SK-N-SH (cell line): ENCODE measurements at regions not wholly inside any gene's neighbourhood (a gene's known extent, or its start where the extent isn't known, plus 50 kb on each side); places are given as distances from the start of the nearest gene placed in this dataset.

Source experiments
- CTCF ChIA-PET: fragments of 300-600, 350-600 bp; formaldehyde crosslinking; extraction: SDS; loops from one replicate; lab custom pipeline; 2021; lab: Yijun Ruan, JAX
- POLR2A ChIA-PET: fragments of 350-600 bp; sonication (Branson Sonifier 250); formaldehyde crosslinking; extraction: SDS; loops from one replicate; lab custom pipeline; 2020; ENCODE audit warnings: antibody characterized with exemption, inconsistent platforms; lab: Yijun Ruan, JAX
- DNase-seq: peaks from one replicate; pipeline ENCODE4 v3.0.0; 2012
- H2AFZ ChIP-seq: fragments of 200-600 bp; sonication (generic); 2 replicates; pipeline ENCODE4 v1.8.1; 2016; ENCODE audit warnings: antibody characterized with exemption, mild to moderate bottlenecking, low read depth
- H3F3A ChIP-seq: fragments of 200-600 bp; sonication (generic); replicated peaks from 2 replicates; pipeline ENCODE3; 2016; ENCODE audit warnings: antibody characterized with exemption, mild to moderate bottlenecking; ENCODE audit not compliant: insufficient read depth
- H3K27ac ChIP-seq, 2 experiments: fragments of 200-500 bp in 1 of 2; fragments of 200-600 bp in 1 of 2; sonication (Bioruptor generic) in 1 of 2; sonication (generic), shearing (Covaris generic) in 1 of 2; 2 replicates each; pipeline versions ENCODE4 v1.5.1 to v1.6.1; 2014 to 2016; ENCODE audit warnings: low read depth in 2 of 2, inconsistent platforms in 1 of 2, low read length in 1 of 2, mild to moderate bottlenecking in 1 of 2, mixed read lengths in 1 of 2
- H3K27me3 ChIP-seq: fragments of 200-600 bp; sonication (generic), shearing (Covaris generic); 2 replicates; pipeline ENCODE4 v1.6.1; 2016; ENCODE audit warnings: mixed run types; ENCODE audit not compliant: insufficient read depth
- H3K36me3 ChIP-seq, 2 experiments: fragments of 200-500 bp in 1 of 2; fragments of 200-600 bp in 1 of 2; sonication (Bioruptor generic) in 1 of 2; sonication (generic) in 1 of 2; replicated peaks in 1 of 2; 2 replicates each; pipeline versions ENCODE3 to v1.5.1; 2014 to 2016; ENCODE audit warnings: low read length in 1 of 2, mild to moderate bottlenecking in 1 of 2; ENCODE audit not compliant: insufficient read depth in 2 of 2, control insufficient read depth in 1 of 2
- H3K4me1 ChIP-seq, 2 experiments: fragments of 200-500 bp in 1 of 2; fragments of 200-600 bp in 1 of 2; sonication (Bioruptor generic) in 1 of 2; sonication (generic), shearing (Covaris generic) in 1 of 2; 2 replicates each; pipeline versions ENCODE4 v1.5.1 to v1.6.1; 2014 to 2016; ENCODE audit warnings: low read depth in 1 of 2, low read length in 1 of 2, mixed run types in 1 of 2; ENCODE audit not compliant: insufficient read depth in 2 of 2, control insufficient read depth in 1 of 2
- H3K4me2 ChIP-seq: fragments of 200-600 bp; sonication (generic), shearing (Covaris generic); 2 replicates; pipeline ENCODE4 v1.6.1; 2017; ENCODE audit warnings: mixed run types
- H3K4me3 ChIP-seq, 2 experiments: fragments of 200-500 bp in 1 of 2; fragments of 200-600 bp in 1 of 2; sonication (Bioruptor generic) in 1 of 2; sonication (generic), shearing (Covaris generic) in 1 of 2; 2 replicates each; pipeline versions ENCODE4 v1.5.1 to v1.8.1; 2014 to 2016; ENCODE audit warnings: low read depth in 2 of 2, inconsistent platforms in 1 of 2, low read length in 1 of 2, mild to moderate bottlenecking in 1 of 2, mixed read lengths in 1 of 2, moderate library complexity in 1 of 2
- H3K79me2 ChIP-seq: fragments of 200-600 bp; sonication (generic); 2 replicates; pipeline ENCODE4 v1.8.1; 2017; ENCODE audit warnings: mild to moderate bottlenecking; ENCODE audit not compliant: insufficient read depth
- H3K9ac ChIP-seq: fragments of 200-600 bp; sonication (generic); 2 replicates; pipeline ENCODE4 v1.6.1; 2017; ENCODE audit warnings: mixed run types
- H3K9me2 ChIP-seq: fragments of 200-600 bp; sonication (generic); 2 replicates; pipeline ENCODE4 v1.6.1; 2017; ENCODE audit warnings: mixed run types
- H3K9me3 ChIP-seq: fragments of 200-600 bp; sonication (generic); 2 replicates; pipeline ENCODE4 v1.6.1; 2017; ENCODE audit warnings: mixed run types, mild to moderate bottlenecking, moderate library complexity
- H4K20me1 ChIP-seq: fragments of 200-600 bp; sonication (generic); 2 replicates; pipeline ENCODE4 v1.6.1; 2017; ENCODE audit warnings: mild to moderate bottlenecking, mixed run types; ENCODE audit not compliant: insufficient read depth
- EP300 ChIP-seq, 2 experiments: IDR thresholded peaks; 2 replicates each; pipeline versions ENCODE4 v1.4.0 to v1.6.1; 2012; ENCODE audit warnings: borderline replicate concordance in 1 of 2, low read depth in 1 of 2, low read length in 1 of 2
- EZH2phosphoT487 ChIP-seq: fragments of 200-600 bp; sonication (generic); IDR thresholded peaks from 2 replicates; pipeline ENCODE4 v1.6.1; 2017; ENCODE audit warnings: low read depth, mixed run types, mild to moderate bottlenecking, antibody characterized with exemption, moderate library complexity, borderline replicate concordance
- GABPA ChIP-seq: IDR thresholded peaks from 2 replicates; pipeline ENCODE4 v1.4.0; 2012; ENCODE audit warnings: low read depth, mild to moderate bottlenecking
- MXI1 ChIP-seq: IDR thresholded peaks from 2 replicates; pipeline ENCODE4 v1.6.1; 2012; ENCODE audit warnings: mild to moderate bottlenecking, low read depth, low read length, improper control_type of control experiment
- NFIC ChIP-seq: IDR thresholded peaks from 2 replicates; pipeline ENCODE4 v1.4.0; 2012; ENCODE audit warnings: borderline replicate concordance
- POLR2AphosphoS5 ChIP-seq: IDR thresholded peaks from 2 replicates; pipeline ENCODE4 v1.6.1; 2012; ENCODE audit warnings: low read depth, low read length
- REST ChIP-seq: IDR thresholded peaks from 2 replicates; pipeline ENCODE4 v1.6.1; 2012; ENCODE audit warnings: mild to moderate bottlenecking, low read depth, low read length, moderate library complexity
- USF1 ChIP-seq: IDR thresholded peaks from 2 replicates; pipeline ENCODE4 v1.4.0; 2012; ENCODE audit warnings: low read depth, borderline replicate concordance
- USF2 ChIP-seq: fragments of 150-350 bp; IDR thresholded peaks from 2 replicates; pipeline ENCODE4 v1.6.1; 2017; ENCODE audit warnings: antibody characterized with exemption, low read length, low read depth, borderline replicate concordance
- WGBS: methylation state at CpG from one replicate; pipeline ENCODE4 v1.1.6; 2017; ENCODE audit warnings: low lambda C conversion rate; 5-methylcytosine and 5-hydroxymethylcytosine counted together

- TF ChIP-seq USF2 (no peak), EP300 (IDR thresholded peaks at IDR 0.05; ENCODE audit: borderline replicate concordance in 1 of 2, low read depth in 1 of 2, low read length in 1 of 2) (no peak), USF1 (no peak)
These were observed 87.9 kb upstream of the B3GAT2 start (continued) for GRCh38 chr6:71044753-71045152.

GRCh38 chr6:71045296-71045695 is 88.4 kb upstream of the B3GAT2 start:
- ChIA-PET CTCF (no interaction called here), POLR2A (no interaction called here)
- Histone ChIP-seq H3K79me2 (no peaks in the 10 kb centered on the region), H3K9me2 (no peaks in the 10 kb centered on the region), H3K9me3 (no peaks in the 10 kb centered on the region), H3K9ac (no peak overlapping the region), H3K4me2 (no peak overlapping the region), H4K20me1 (no peaks in the 10 kb centered on the region), H3K27ac (no peak overlapping the region), H3K27me3 (no peaks in the 10 kb centered on the region; the same call in 1 of the 2 replicates), H2AFZ (no peak overlapping the region), H3K4me1 (peaks cover 0 to under 1% of the 10 kb centered on the region in 2 experiments; a peak in 1 of 4 replicates), H3F3A (no peaks in the 10 kb centered on the region), H3K4me3 (no peak overlapping the region), H3K36me3 (no peaks in the 10 kb centered on the region)
- no peak for DNase-seq
- WGBS: 27% methylated on average over 5 of the region's 5 CpGs
- TF ChIP-seq USF2 (no peak), POLR2AphosphoS5 (no peak), NFIC (no peak), MXI1 (no peak)

- Histone ChIP-seq H3K27ac (no peak overlapping the region), H3K4me2 (no peak overlapping the region), H3F3A (no peaks in the 10 kb centered on the region), H4K20me1 (no peaks in the 10 kb centered on the region), H3K9me2 (no peaks in the 10 kb centered on the region), H3K4me1 (no peaks in the 10 kb centered on the region), H3K36me3 (no peaks in the 10 kb centered on the region), H3K9me3 (no peaks in the 10 kb centered on the region), H3K9ac (no peak overlapping the region), H3K27me3 (no peaks in the 10 kb centered on the region), H3K79me2 (no peaks in the 10 kb centered on the region), H2AFZ (no peak overlapping the region), H3K4me3 (no peak overlapping the region)
- 54% methylated on average over 4 of the region's 4 CpGs for WGBS
- no peak for TF ChIP-seq REST
- TF ChIP-seq GABPA: no peak
- no peak for TF ChIP-seq EZH2phosphoT487
- ChIA-PET CTCF (no interaction called here), POLR2A (no interaction called here)
- no peak for DNase-seq
These were observed 90.6 kb upstream of the B3GAT2 start for GRCh38 chr6:71047417-71047816.
